Heart right ventricle (tissue), 16 donors: ENCODE measurements at regions not wholly inside any gene's neighbourhood (a gene's known extent, or its start where the extent isn't known, plus 50 kb on each side); places are given as distances from the start of the nearest gene placed in this dataset.

Source experiments
- ATAC-seq, 8 donors: fragments of 200-7000 bp; cut with Tn5 transposase; one replicate each; pipeline ENCODE4 v1.9.1; 2020; ENCODE audit warnings: mild to moderate bottlenecking in 8 of 8, moderate library complexity in 8 of 8, moderate number of reproducible peaks in 1 of 8
- DNase-seq, 2 donors: peaks; one replicate each; pipeline ENCODE4 v3.0.0-alpha.2; 2020
- H3K27ac ChIP-seq, 10 donors: fragments of 200-600 bp; sonication (generic) in 2 of 10; one replicate each; pipeline versions ENCODE4 v1.5.0 to v1.8.0; 2020 to 2022; ENCODE audit warnings: mild to moderate bottlenecking in 3 of 10
- H3K27me3 ChIP-seq, 7 donors: fragments of 200-600 bp; one replicate each; pipeline ENCODE4 v1.8.0; 2021 to 2022; ENCODE audit warnings: mild to moderate bottlenecking in 2 of 7
- H3K36me3 ChIP-seq, 9 donors: fragments of 200-600 bp; sonication (generic) in 1 of 9; one replicate each; pipeline versions ENCODE4 v1.5.0 to v1.8.0; 2020 to 2022; ENCODE audit warnings: mild to moderate bottlenecking in 2 of 9
- H3K4me1 ChIP-seq, 9 donors: fragments of 200-600 bp; sonication (generic) in 1 of 9; one replicate each; pipeline versions ENCODE4 v1.5.0 to v1.8.0; 2020 to 2022; ENCODE audit warnings: mild to moderate bottlenecking in 4 of 9
- H3K4me3 ChIP-seq, 10 donors: fragments of 200-600 bp; sonication (generic) in 2 of 10; one replicate each; pipeline versions ENCODE4 v1.5.0 to v1.8.0; 2020 to 2022; ENCODE audit warnings: mild to moderate bottlenecking in 7 of 10, moderate library complexity in 2 of 10
- H3K9me3 ChIP-seq, 11 donors: fragments of 200-600 bp in 10 of 11; sonication (generic) in 2 of 11; one replicate each; pipeline versions ENCODE4 v1.5.0 to v1.8.0; 2013 to 2022; ENCODE audit warnings: mild to moderate bottlenecking in 2 of 11, control low read depth in 1 of 11, moderate library complexity in 1 of 11
- CTCF ChIP-seq, 9 donors: fragments of 200-600 bp; sonication (generic) in 2 of 9; IDR thresholded peaks; one replicate each; pipeline versions ENCODE4 v1.5.0 to v1.8.0; 2021 to 2022; ENCODE audit warnings: antibody characterized with exemption in 9 of 9, mild to moderate bottlenecking in 5 of 9, moderate library complexity in 1 of 9
- WGBS, 2 donors: extraction: QIAGEN DNeasy Blood & Tissue Kit; methylation state at CpG; one replicate each; pipeline ENCODE4 v1.1.7; 2013; ENCODE audit warnings: inconsistent platforms in 1 of 2; 5-methylcytosine and 5-hydroxymethylcytosine counted together
- intact Hi-C, 10 donors: fragments of 100-400 bp; cut with DNase I; formaldehyde crosslinking; loops; one replicate each; pipeline versions ENCODE4 v1.11.1 to v1.14.2; 2022
- donor health status: Arrhythmogenic right ventricular cardiomyopathy.
- donor health status: ischemic (EF 13 %, LVEDD 7.1; RV severe dilation, severe dysfunction).
- donor health status: healthy with polysubstance abuse.
- donor health status: DM: no; HTN: yes; CAD: no.
- donor health status: DM: no; HTN: no; CAD: no.
- donor health status: ischemic (EF 25% LVEDD 6.9; RV normal size, moderate dysfunction).
- donor health status: ischemic (EF 25% LVEDD 5.7; RV mildly dilated, moderate dysfunction).
- donor health status: healthy.
- donor health status: DM: yes; HTN: yes; CAD: no.
- donor health status: Ischemic cardiomyopathy.
- donor health status: ischemic (EF 35%, LVEDD 5.7; RV mildly dilated, moderate dysfunction).
- donor health status: nonischemic (EF 11% LVEDD 7.7; RV severe dilation, severe dysfunction).
- donor health status: DM: yes; HTN: yes; CAD: no.
- donor health status: PGD.
- donor health status: ischemic (EF 29% LVEDD 5.4; RV normal size, mild dysfunction).
- donor health status: nonischemic (EF 23%, LVEDD 6.1; RV moderate dilation, normal function).

GRCh38 chr16:85233516-85233915 is 121.2 kb upstream of the CIBAR2 start:
- Histone ChIP-seq H3K27me3 (peaks cover 0 to 29% (median 0%) of the 10 kb centered on the region in 7 donors), H3K9me3 (no peaks in the 10 kb centered on the region), H3K4me1 (peaks cover 23 to 65% (median 46%) of the 10 kb centered on the region in 9 donors), H3K4me3 (no peak overlapping the region), H3K27ac (no peak overlapping the region), H3K36me3 (no peaks in the 10 kb centered on the region)
- TF ChIP-seq CTCF (IDR thresholded peaks at IDR 0.05), result no peak
- intact Hi-C loops, result loop anchor here in 4 of 10 donors (5.0 to 10.0 kb wide), 5 partner anchors 59 to 116 kb away; no protein-coding TSS in a partner anchor
- ATAC-seq (no peak), DNase-seq (no peak)
- 97% methylated on average over 6 of the region's 6 CpGs for WGBS, 2 donors

GRCh38 chr16:85234310-85235204 is 122.3 kb upstream of the CIBAR2 start:
- Histone ChIP-seq H3K36me3 (no peaks in the 10 kb centered on the region), H3K4me3 (peak overlapping the region in 9 of 10 donors; percentile 20 to 52 (median 46)), H3K27ac (peak overlapping the region in 8 of 10 donors; percentile 43 to 75 (median 53)), H3K9me3 (no peaks in the 10 kb centered on the region), H3K4me1 (peaks cover 23 to 66% (median 46%) of the 10 kb centered on the region in 9 donors), H3K27me3 (peaks cover 0 to 29% (median 0%) of the 10 kb centered on the region in 7 donors)
- 15 to 22% methylated on average over 36 of the region's 36 CpGs for WGBS, 2 donors
- intact Hi-C loops, result loop anchor here in 5 of 10 donors (5.0 to 10.0 kb wide), 6 partner anchors 60 to 117 kb away; no protein-coding TSS in a partner anchor
- DNase-seq, result peak; percentile 65 to 76
- ATAC-seq, result peak; percentile 37 to 83 (median 70)
- TF ChIP-seq CTCF (IDR thresholded peaks at IDR 0.05), result peak in 1 of 9 donors; percentile 9

GRCh38 chr16:85235991-85236817 is 123.9 kb upstream of the CIBAR2 start:
- peak overlapping the region in 7 of 10 donors; percentile 0 to 75 (median 46) for H3K27ac ChIP-seq
- DNase-seq, result peak in 1 of 2 donors; percentile 63
- intact Hi-C loops, result loop anchor here in 3 of 10 donors (5.0 to 10.0 kb wide), 3 partner anchors 61 to 114 kb away; no protein-coding TSS in a partner anchor

More at GRCh38 chr16:85235991-85236817, 123.9 kb upstream of the CIBAR2 start:
- peaks cover 0 to 29% (median 0%) of the 10 kb centered on the region in 7 donors for H3K27me3 ChIP-seq
- peak; percentile 32 to 53 (median 38) for ATAC-seq
- TF ChIP-seq CTCF (IDR thresholded peaks at IDR 0.05), result no peak
- H3K9me3 ChIP-seq, result no peaks in the 10 kb centered on the region
- H3K4me1 ChIP-seq, result peaks cover 23 to 71% (median 46%) of the 10 kb centered on the region in 9 donors
- no peaks in the 10 kb centered on the region for H3K36me3 ChIP-seq
- WGBS, 2 donors, result 39 to 40% methylated on average over 19 to 20 of the region's 20 CpGs
- peak overlapping the region in 9 of 10 donors; percentile 36 to 52 (median 46) for H3K4me3 ChIP-seq
